HS-5 (cell line): ENCODE measurements at regions not wholly inside any gene's neighbourhood (a gene's known extent, or its start where the extent isn't known, plus 50 kb on each side); places are given as distances from the start of the nearest gene placed in this dataset.

Source experiments
- DNase-seq: peaks from one replicate; pipeline ENCODE4 v3.0.0-alpha.2; 2012; ENCODE audit warnings: low read depth

GRCh38 chr4:136754810-136755530, 777.3 kb downstream of the PCDH18 start:
- no peak for DNase-seq

DNA sequence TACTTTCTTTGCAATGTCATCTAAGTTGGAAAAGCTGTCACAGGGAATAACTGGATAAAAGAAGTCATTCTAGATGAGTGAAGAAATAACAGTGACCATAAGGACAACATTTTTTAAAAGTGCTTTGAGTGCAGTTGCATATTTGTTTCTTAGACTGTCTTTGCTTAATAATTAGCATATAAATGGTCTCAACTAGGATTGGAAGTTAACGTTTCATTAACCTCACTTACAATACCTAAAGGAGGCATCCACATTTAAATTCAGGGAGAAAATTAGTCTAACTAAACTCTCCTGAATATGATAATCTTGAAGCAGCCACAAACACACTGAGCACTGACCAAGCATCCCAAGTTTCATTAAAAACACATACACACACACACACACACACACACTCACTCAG, 780.7 kb downstream of the PCDH18 start:
- no peak for DNase-seq

DNA sequence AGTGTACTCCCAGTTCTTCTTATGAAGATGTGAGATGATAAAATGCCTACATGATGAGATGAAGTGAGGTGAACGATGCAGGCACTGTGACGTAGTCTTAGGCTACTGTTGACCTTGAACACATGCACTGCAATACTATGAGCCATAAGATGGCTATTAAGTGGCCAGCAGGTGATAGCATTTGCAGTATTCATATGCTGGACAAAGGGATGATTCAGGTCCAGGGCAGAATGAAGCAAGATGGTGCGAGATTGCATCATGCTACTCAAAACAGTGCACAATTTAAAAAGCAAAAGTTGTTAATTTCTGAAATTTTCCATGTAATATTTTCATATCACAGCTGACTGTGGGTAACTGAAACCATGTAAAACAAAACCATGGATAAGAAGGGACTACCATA, 781.4 kb downstream of the PCDH18 start:
- DNase-seq: no peak

DNA sequence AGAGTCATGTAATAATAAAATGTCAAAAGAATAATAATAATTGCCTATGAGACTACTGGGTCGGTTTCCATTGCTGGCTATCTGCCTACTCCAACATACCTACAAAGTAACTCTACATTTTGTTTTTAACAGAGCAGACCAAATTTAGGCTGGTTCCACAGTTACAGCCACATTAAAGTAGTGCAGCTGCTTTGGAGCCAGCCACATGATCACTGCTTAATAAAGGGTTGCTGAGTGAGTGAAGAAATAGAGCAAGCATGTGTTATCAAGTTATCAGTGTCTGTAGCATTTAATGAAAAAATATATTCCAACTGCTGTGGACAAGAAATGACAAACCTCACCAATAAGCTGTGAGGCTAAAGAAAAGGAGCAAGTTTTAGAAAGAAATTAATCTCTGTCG, 782.3 kb downstream of the PCDH18 start:
- DNase-seq: no peak

- DNase-seq: no peak
Observed at GRCh38 chr4:136748773-136749172, 783.5 kb downstream of the PCDH18 start.

GRCh38 chr4:136748165-136748564, 784.1 kb downstream of the PCDH18 start:
- no peak for DNase-seq

GRCh38 chr4:136743238-136743637, 789.1 kb downstream of the PCDH18 start:
- no peak for DNase-seq

GRCh38 chr4:136742333-136742732, 790.0 kb downstream of the PCDH18 start:
- no peak for DNase-seq

DNA sequence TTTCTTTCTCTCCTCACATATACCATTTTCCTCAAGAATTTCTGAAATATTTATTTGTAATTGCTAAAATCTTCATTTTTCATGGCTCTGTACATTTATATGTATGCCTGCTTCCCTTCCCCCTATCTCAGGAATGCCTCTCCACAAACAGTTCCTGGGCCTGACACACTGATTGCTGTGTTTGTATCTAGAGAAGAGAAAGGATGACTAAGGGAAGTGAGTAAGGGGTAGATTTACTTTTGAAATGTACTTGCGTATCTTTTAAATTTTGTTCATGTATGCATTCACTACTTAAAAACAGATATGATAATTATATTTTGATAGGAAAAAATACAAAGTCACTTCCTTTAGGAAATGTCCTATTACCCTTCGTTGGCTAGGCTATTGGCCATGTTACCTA, 790.8 kb downstream of the PCDH18 start:
- no peak for DNase-seq

- DNase-seq: no peak
Observed at GRCh38 chr4:136740326-136740725, 792.0 kb downstream of the PCDH18 start.

DNA sequence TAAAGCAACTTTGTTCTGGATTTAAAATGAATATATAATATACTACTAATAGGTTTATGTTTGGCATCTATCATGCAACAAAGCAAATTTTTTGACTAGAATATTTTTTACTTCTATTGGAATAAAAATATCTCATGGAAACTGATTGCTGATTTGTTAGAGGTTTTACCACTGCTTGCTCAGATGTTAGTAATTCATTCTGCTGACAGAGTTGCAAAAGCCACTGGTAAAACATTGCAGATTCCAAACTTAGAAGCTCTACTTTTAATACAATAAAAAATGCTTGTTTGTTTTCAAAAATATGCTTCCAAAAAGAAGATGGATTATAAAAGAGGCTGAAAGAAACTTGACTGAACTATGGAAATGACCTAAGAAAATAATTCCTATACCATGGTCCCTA, 795.2 kb downstream of the PCDH18 start:
- no peak for DNase-seq

- no peak for DNase-seq
Observed at GRCh38 chr4:136731025-136731424, 801.3 kb downstream of the PCDH18 start.

GRCh38 chr4:136725286-136726081, 806.8 kb downstream of the PCDH18 start:
- DNase-seq: no peak

- peak; percentile 14 for DNase-seq
Observed at GRCh38 chr4:136713140-136713539, 819.2 kb downstream of the PCDH18 start.

- DNase-seq: no peak
Observed at GRCh38 chr4:136709897-136710296, 822.4 kb downstream of the PCDH18 start.

- DNase-seq: no peak
Observed at GRCh38 chr4:136706942-136707341, 825.4 kb downstream of the PCDH18 start.

DNA sequence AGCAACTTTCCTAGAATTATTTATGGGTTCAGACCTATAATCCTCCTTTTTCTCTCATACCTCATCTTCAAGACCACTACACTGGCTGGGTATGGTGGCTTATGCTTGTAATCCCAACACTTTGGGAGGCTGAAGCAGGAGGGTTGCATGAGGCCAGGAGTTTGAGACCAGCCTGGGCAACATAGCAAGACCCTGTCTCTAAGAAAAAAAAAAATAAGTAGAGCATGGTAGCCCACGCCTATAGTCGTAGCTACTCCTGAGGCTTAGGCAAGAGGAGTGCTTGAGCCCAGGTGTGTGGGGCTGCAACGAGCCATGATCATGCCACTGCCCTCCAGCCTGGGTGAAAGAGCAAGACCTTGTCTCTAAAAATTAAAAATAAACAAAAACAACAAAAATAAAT, 832.4 kb downstream of the PCDH18 start:
- DNase-seq: no peak

GRCh38 chr4:136691607-136692006, 840.7 kb downstream of the PCDH18 start:
- DNase-seq: no peak

DNA sequence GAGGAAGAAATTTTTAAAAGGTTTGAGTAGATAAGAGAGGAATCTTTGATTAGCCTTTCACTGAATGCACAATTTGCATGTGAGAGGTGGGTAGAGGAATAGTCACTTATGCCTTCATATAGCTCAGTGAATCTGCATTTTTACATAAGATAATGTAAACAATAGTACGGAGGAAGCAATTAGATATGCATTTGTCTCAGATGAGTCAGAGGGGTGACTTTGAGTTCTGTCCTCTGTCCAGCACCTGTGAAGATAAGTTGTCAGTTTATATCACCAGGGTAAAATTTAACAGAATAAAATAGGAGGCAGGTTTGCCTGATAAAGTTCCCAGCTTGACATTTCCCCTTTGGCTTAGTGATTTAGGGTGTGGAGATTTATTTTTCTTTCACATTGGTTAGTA, 841.9 kb downstream of the PCDH18 start:
- no peak for DNase-seq

GRCh38 chr4:136687596-136687995, 844.7 kb downstream of the PCDH18 start:
- DNase-seq: no peak

GRCh38 chr4:136687118-136687517, 845.2 kb downstream of the PCDH18 start:
- DNase-seq: no peak

- DNase-seq: no peak
Observed at GRCh38 chr4:136680761-136681160, 851.5 kb downstream of the PCDH18 start.

DNA sequence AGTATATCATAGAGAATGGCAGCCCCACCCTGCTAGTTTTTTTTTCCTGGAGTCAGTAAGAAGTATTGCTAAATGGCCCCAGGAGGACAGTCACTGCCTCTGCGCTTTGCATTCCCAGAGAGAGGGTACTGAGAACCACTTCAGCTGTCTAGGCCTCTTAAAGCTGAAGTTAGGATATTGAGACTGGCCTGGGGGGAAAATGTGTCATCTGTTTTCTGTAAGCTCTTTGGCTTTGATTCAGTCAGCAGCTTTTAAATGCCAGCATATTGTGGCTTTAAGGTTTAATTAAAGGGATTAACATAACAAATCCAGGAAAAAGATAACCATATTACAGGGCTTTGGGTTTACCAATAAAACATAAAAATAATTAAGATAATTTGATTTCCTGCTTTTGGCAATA, 852.0 kb downstream of the PCDH18 start:
- DNase-seq: no peak

- DNase-seq: no peak
Observed at GRCh38 chr4:136670265-136670664, 862.0 kb downstream of the PCDH18 start.
